NB4 (cell line): ENCODE measurements at regions not wholly inside any gene's neighbourhood (a gene's known extent, or its start where the extent isn't known, plus 50 kb on each side); places are given as distances from the start of the nearest gene placed in this dataset.

Experiments
- MYC ChIP-seq: IDR thresholded peaks from 2 replicates; pipeline ENCODE4 v1.6.1; 2011; ENCODE audit warnings: low read depth, low read length
- POLR2A ChIP-seq: IDR thresholded peaks from 2 replicates; pipeline ENCODE4 v1.6.1; 2011; ENCODE audit warnings: mild to moderate bottlenecking; ENCODE audit not compliant: insufficient read length; ENCODE audit errors: extremely low read depth
- TF ChIP-seq, protein P1 (sequence below): IDR thresholded peaks from one replicate; pipeline ENCODE4 v1.5.1; 2012; ENCODE audit warnings: low read depth, low read length
- TF ChIP-seq, protein P2 (sequence below): IDR thresholded peaks from 2 replicates; pipeline ENCODE4 v1.6.1; 2011; ENCODE audit warnings: low read depth, low read length

DNA sequence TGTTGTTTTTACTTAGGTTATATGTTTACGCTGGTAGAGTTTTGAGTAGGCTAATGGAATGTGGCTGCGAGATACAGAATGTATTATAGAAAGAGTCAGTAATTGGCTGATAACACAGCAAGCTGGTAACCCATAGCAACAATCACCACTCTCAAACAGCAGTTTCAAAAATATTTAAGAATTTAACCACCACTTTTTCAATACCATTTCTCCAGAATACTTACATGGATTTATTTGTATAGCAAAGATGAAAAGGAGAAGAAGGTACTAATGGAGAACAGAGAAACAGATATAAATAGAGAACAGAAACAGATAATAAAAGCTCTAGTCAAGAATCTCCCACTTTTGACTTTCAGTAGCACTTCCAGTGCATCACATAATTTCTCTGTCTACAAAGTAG lies 188.3 kb upstream of the SLC39A10 start:
- TF ChIP-seq, protein P1, sequence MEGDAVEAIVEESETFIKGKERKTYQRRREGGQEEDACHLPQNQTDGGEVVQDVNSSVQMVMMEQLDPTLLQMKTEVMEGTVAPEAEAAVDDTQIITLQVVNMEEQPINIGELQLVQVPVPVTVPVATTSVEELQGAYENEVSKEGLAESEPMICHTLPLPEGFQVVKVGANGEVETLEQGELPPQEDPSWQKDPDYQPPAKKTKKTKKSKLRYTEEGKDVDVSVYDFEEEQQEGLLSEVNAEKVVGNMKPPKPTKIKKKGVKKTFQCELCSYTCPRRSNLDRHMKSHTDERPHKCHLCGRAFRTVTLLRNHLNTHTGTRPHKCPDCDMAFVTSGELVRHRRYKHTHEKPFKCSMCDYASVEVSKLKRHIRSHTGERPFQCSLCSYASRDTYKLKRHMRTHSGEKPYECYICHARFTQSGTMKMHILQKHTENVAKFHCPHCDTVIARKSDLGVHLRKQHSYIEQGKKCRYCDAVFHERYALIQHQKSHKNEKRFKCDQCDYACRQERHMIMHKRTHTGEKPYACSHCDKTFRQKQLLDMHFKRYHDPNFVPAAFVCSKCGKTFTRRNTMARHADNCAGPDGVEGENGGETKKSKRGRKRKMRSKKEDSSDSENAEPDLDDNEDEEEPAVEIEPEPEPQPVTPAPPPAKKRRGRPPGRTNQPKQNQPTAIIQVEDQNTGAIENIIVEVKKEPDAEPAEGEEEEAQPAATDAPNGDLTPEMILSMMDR, result no peak
- TF ChIP-seq POLR2A, result no peak
- TF ChIP-seq, protein P2, sequence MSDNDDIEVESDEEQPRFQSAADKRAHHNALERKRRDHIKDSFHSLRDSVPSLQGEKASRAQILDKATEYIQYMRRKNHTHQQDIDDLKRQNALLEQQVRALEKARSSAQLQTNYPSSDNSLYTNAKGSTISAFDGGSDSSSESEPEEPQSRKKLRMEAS, result no peak
- TF ChIP-seq MYC, result no peak
